HG03575 (cell line): ENCODE measurements at regions not wholly inside any gene's neighbourhood (a gene's known extent, or its start where the extent isn't known, plus 50 kb on each side); places are given as distances from the start of the nearest gene placed in this dataset.
"Not testable (repeated sequence)": the region's sequence is repeated elsewhere in the genome, so short reads cannot be mapped to it uniquely, and the experiment has no call there.

Source experiments
- ATAC-seq: cut with Tn5 transposase; IDR thresholded peaks from one replicate; pipeline ENCODE4 v1.9.1; 2021; ENCODE audit not compliant: unreplicated experiment, insufficient number of reproducible peaks, low FRiP score; ENCODE audit errors: extremely low read depth

- no peak for ATAC-seq
Observed at GRCh38 chr2:107553539-107553938, 273.2 kb upstream of the RGPD4 start.

- ATAC-seq = no peak
Observed at GRCh38 chr2:107556038-107556627, 270.6 kb upstream of the RGPD4 start.

GRCh38 chr2:107558295-107558694 is 268.4 kb upstream of the RGPD4 start:
- ATAC-seq = no peak

GRCh38 chr2:107569496-107569895 is 257.2 kb upstream of the RGPD4 start:
- no peak for ATAC-seq

GRCh38 chr2:107570876-107571275 is 255.8 kb upstream of the RGPD4 start:
- ATAC-seq = no peak

- ATAC-seq = not testable (repeated sequence)
Observed at GRCh38 chr2:107572890-107573289, 253.8 kb upstream of the RGPD4 start.

- ATAC-seq = no peak
Observed at GRCh38 chr2:107576991-107577390, 249.7 kb upstream of the RGPD4 start.

GRCh38 chr2:107582487-107582886 is 244.2 kb upstream of the RGPD4 start:
- ATAC-seq = no peak

- no peak for ATAC-seq
Observed at GRCh38 chr2:107584577-107584976, 242.1 kb upstream of the RGPD4 start.

- ATAC-seq = no peak
Observed at GRCh38 chr2:107585851-107586250, 240.8 kb upstream of the RGPD4 start.

- ATAC-seq = no peak
Observed at GRCh38 chr2:107588181-107588580, 238.5 kb upstream of the RGPD4 start.

GRCh38 chr2:107589079-107589491 is 237.6 kb upstream of the RGPD4 start:
- ATAC-seq = no peak

GRCh38 chr2:107591561-107592279 is 235.0 kb upstream of the RGPD4 start:
- no peak for ATAC-seq

GRCh38 chr2:107592280-107592624 is 234.4 kb upstream of the RGPD4 start:
- no peak for ATAC-seq

- no peak for ATAC-seq
Observed at GRCh38 chr2:107595285-107595684, 231.4 kb upstream of the RGPD4 start.

GRCh38 chr2:107595749-107596148 is 230.9 kb upstream of the RGPD4 start:
- ATAC-seq = no peak

GRCh38 chr2:107597507-107597906 is 229.2 kb upstream of the RGPD4 start:
- no peak for ATAC-seq

GRCh38 chr2:107602801-107603200 is 223.9 kb upstream of the RGPD4 start:
- ATAC-seq = no peak

- ATAC-seq = no peak
Observed at GRCh38 chr2:107607054-107607453, 219.6 kb upstream of the RGPD4 start.

GRCh38 chr2:107607473-107607872 is 219.2 kb upstream of the RGPD4 start:
- ATAC-seq = no peak

GRCh38 chr2:107615039-107615438 is 211.7 kb upstream of the RGPD4 start:
- ATAC-seq = no peak
